Neural progenitor cell (in vitro differentiated cells): ENCODE measurements at regions not wholly inside any gene's neighbourhood (a gene's known extent, or its start where the extent isn't known, plus 50 kb on each side); places are given as distances from the start of the nearest gene placed in this dataset.

Experiments used
- CTCF ChIP-seq: fragments of 200-600 bp; sonication (generic); IDR thresholded peaks from 2 replicates; pipeline ENCODE4 v1.5.1; 2017; ENCODE audit warnings: antibody characterized with exemption, mild to moderate bottlenecking
- EZH2phosphoT487 ChIP-seq: fragments of 200-600 bp; sonication (generic); IDR thresholded peaks from 2 replicates; pipeline ENCODE4 v1.6.1; 2017; ENCODE audit warnings: antibody characterized with exemption

- no peak for TF ChIP-seq CTCF
- TF ChIP-seq EZH2phosphoT487 = no peak
Measured at GRCh38 chr17:71011391-71011790, 842.1 kb downstream of the KCNJ2 start.
